HG02759 (cell line): ENCODE measurements at regions not wholly inside any gene's neighbourhood (a gene's known extent, or its start where the extent isn't known, plus 50 kb on each side); places are given as distances from the start of the nearest gene placed in this dataset.
"Not testable (repeated sequence)": the region's sequence is repeated elsewhere in the genome, so short reads cannot be mapped to it uniquely, and the experiment has no call there.

Experiments
- ATAC-seq: cut with Tn5 transposase; IDR thresholded peaks from one replicate; pipeline ENCODE4 v1.9.1; 2021; ENCODE audit warnings: mild to moderate bottlenecking, moderate library complexity; ENCODE audit not compliant: unreplicated experiment

- no peak for ATAC-seq
These were observed 93.0 kb upstream of the GLI2 start for GRCh38 chr2:120642646-120643045.

GRCh38 chr2:120646994-120647393 is 88.7 kb upstream of the GLI2 start:
- ATAC-seq = no peak

- ATAC-seq = no peak
These were observed 88.2 kb upstream of the GLI2 start for GRCh38 chr2:120647487-120647886.

- not testable (repeated sequence) for ATAC-seq
These were observed 86.3 kb upstream of the GLI2 start for GRCh38 chr2:120649381-120649780.

GRCh38 chr2:120650022-120650644 is 85.5 kb upstream of the GLI2 start:
- ATAC-seq = no peak

GRCh38 chr2:120651818-120652217 is 83.8 kb upstream of the GLI2 start:
- no peak for ATAC-seq

GRCh38 chr2:120653046-120653445 is 82.6 kb upstream of the GLI2 start:
- no peak for ATAC-seq

- no peak for ATAC-seq
These were observed 81.8 kb upstream of the GLI2 start for GRCh38 chr2:120653871-120654270.

- ATAC-seq = no peak
These were observed 81.1 kb upstream of the GLI2 start for GRCh38 chr2:120654381-120655134.

- no peak for ATAC-seq
These were observed 79.3 kb upstream of the GLI2 start for GRCh38 chr2:120656273-120656950.

GRCh38 chr2:120658042-120658769 is 77.5 kb upstream of the GLI2 start:
- ATAC-seq = no peak

GRCh38 chr2:120658770-120659158 is 76.9 kb upstream of the GLI2 start:
- no peak for ATAC-seq

- ATAC-seq = no peak
These were observed 76.2 kb upstream of the GLI2 start for GRCh38 chr2:120659275-120659977.

GRCh38 chr2:120660056-120660694 is 75.5 kb upstream of the GLI2 start:
- no peak for ATAC-seq

- no peak for ATAC-seq
These were observed 74.8 kb upstream of the GLI2 start for GRCh38 chr2:120660771-120661459.

GRCh38 chr2:120661551-120661950 is 74.1 kb upstream of the GLI2 start:
- ATAC-seq = no peak

- no peak for ATAC-seq
These were observed 73.6 kb upstream of the GLI2 start for GRCh38 chr2:120662046-120662445.

GRCh38 chr2:120662746-120663145 is 72.9 kb upstream of the GLI2 start:
- no peak for ATAC-seq

- ATAC-seq = no peak
These were observed 69.2 kb upstream of the GLI2 start for GRCh38 chr2:120666433-120666832.

- ATAC-seq = no peak
These were observed 67.7 kb upstream of the GLI2 start for GRCh38 chr2:120667981-120668380.
